ENCODE measurements at regions not wholly inside any gene's neighbourhood (a gene's known extent, or its start where the extent isn't known, plus 50 kb on each side); places are given as distances from the start of the nearest gene placed in this dataset.
"Not testable (repeated sequence)": the region's sequence is repeated elsewhere in the genome, so short reads cannot be mapped to it uniquely, and the experiment has no call there.

DNA sequence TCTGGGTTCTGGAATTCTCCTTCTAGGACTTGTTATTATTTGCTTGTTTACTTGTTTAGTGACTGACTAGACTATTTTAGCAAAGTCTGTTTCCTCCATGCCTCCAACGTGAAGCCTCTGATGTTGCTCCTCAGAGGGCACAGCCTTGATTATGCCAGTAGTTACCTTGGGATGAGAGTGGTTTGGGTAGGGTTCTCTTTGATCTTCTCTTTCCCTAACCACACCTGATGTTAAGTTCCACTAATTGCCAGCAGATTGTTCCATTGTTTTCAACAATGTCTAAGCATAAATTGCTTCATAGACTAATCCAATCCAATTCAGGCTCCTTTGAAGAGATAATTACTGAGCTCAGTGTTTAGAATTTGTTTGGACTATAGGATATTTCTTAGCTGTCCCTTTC is 352.7 kb upstream of the DIPK2B start:
- no peak for TF ChIP-seq CTCF (conservative IDR thresholded peaks at IDR 0.05)
- Histone ChIP-seq H4K8ac (replicated peaks; ENCODE audit: insufficient read length, low read depth, low read length) (no peak overlapping the region), H3K79me2 (ENCODE audit: insufficient read depth, low read length) (no peaks in the 10 kb centered on the region), H2BK15ac (ENCODE audit: low read depth, low read length) (no peak overlapping the region), H2BK12ac (ENCODE audit: insufficient read length, low read depth, low read length) (no peak overlapping the region), H4K20me1 (ENCODE audit: control insufficient read depth, insufficient read depth, insufficient read length) (no peaks in the 10 kb centered on the region), H4K91ac (ENCODE audit: insufficient read length, low read depth, low read length) (no peak overlapping the region), H3K27ac (ENCODE audit: insufficient read length, low read depth, low read length) (no peak overlapping the region), H3K79me1 (ENCODE audit: insufficient read depth, low read depth, low read length, poor library complexity, severe bottlenecking) (no peaks in the 10 kb centered on the region), H3K23me2 (ENCODE audit: insufficient read length, low read depth, low read length, poor library complexity, severe bottlenecking) (no peaks in the 10 kb centered on the region), H3K18ac (ENCODE audit: insufficient read length, low read depth, low read length) (no peak overlapping the region), H3K27me3 (ENCODE audit: insufficient read depth, low read length) (no peaks in the 10 kb centered on the region), H3K4me1 (ENCODE audit: insufficient read depth, low read length) (no peaks in the 10 kb centered on the region), H3T11ph (ENCODE audit: low read length) (no peak overlapping the region), H2BK120ac (ENCODE audit: low read depth, low read length, poor library complexity, severe bottlenecking) (no peak overlapping the region), H3K4me2 (ENCODE audit: insufficient read depth, insufficient read length, low read length) (no peak overlapping the region), H2AFZ (ENCODE audit: low read length) (no peak overlapping the region), H3K9ac (ENCODE audit: extremely low read depth, insufficient read length, low read length) (no peak overlapping the region), H4K5ac (ENCODE audit: insufficient read length, low read depth, low read length) (no peak overlapping the region), H3K14ac (ENCODE audit: insufficient read depth, low read length) (no peak overlapping the region), H3K56ac (ENCODE audit: insufficient read length, low read depth, low read length) (no peak overlapping the region), H2BK20ac (ENCODE audit: low read depth, low read length, poor library complexity, severe bottlenecking) (no peak overlapping the region), H2AK5ac (ENCODE audit: insufficient read length, low read length) (no peak overlapping the region), H2BK5ac (ENCODE audit: insufficient read length, low read length) (no peak overlapping the region), H3K23ac (ENCODE audit: insufficient read length, low read depth, low read length) (no peak overlapping the region), H3K4ac (ENCODE audit: low read depth, low read length) (no peak overlapping the region), H3K9me3 (ENCODE audit: control insufficient read depth, low read depth, low read length) (no peaks in the 10 kb centered on the region)
- Mint-ChIP-seq H3K36me3 (ENCODE audit: insufficient read depth in 1 of 3, low read depth in 3 of 3) (no peaks in the 10 kb centered on the region), H3K27ac (no peak overlapping the region), H3K9me3 (peaks cover 46 to 52% of the 10 kb centered on the region in 2 experiments), H3K4me1 (no peaks in the 10 kb centered on the region), H3K4me3 (no peak overlapping the region), H3K27me3 (ENCODE audit: low read depth) (no peaks in the 10 kb centered on the region)
- no peak for DNase-seq
- WGBS (ENCODE audit: extremely low coverage, insufficient read length, low lambda C conversion rate): no CpG with 5 or more reads among the region's 1 CpG

DNA sequence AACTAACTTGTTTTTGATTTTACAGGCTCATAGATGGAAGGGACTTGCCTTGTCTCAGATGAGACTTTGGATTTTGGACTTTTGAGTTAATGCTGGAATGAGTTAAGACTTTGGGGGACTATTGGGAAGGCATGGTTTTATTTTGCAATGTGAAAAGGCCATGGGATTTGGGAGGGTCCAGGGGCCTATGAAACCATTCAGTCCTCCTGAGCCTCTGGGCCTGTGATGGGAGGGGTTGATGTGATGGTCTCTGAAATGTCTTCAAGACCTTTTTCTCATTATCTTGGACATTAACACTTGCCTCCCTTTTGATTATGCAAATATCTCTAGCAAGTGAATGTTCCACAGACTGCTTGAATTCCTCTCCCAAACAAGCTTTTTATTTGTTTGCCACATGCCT is 346.0 kb upstream of the DIPK2B start:
- not testable (repeated sequence) for H2BK12ac ChIP-seq (ENCODE audit: insufficient read length, low read depth, low read length); H3K4me1 ChIP-seq (ENCODE audit: insufficient read depth, low read length); H2AFZ ChIP-seq (ENCODE audit: low read length); H2BK120ac ChIP-seq (ENCODE audit: low read depth, low read length, poor library complexity, severe bottlenecking); H3K4me2 ChIP-seq (ENCODE audit: insufficient read depth, insufficient read length, low read length); H3K23me2 ChIP-seq (ENCODE audit: insufficient read length, low read depth, low read length, poor library complexity, severe bottlenecking); H3K79me2 ChIP-seq (ENCODE audit: insufficient read depth, low read length); H3K27me3 ChIP-seq (ENCODE audit: insufficient read depth, low read length); H3K27ac Mint-ChIP-seq; H4K91ac ChIP-seq (ENCODE audit: insufficient read length, low read depth, low read length); H4K8ac ChIP-seq (replicated peaks; ENCODE audit: insufficient read length, low read depth, low read length); H4K5ac ChIP-seq (ENCODE audit: insufficient read length, low read depth, low read length); H3K4me3 Mint-ChIP-seq; H3K9ac ChIP-seq (ENCODE audit: extremely low read depth, insufficient read length, low read length); H4K20me1 ChIP-seq (ENCODE audit: control insufficient read depth, insufficient read depth, insufficient read length); H3K27me3 Mint-ChIP-seq (ENCODE audit: low read depth); H3K23ac ChIP-seq (ENCODE audit: insufficient read length, low read depth, low read length); H2BK5ac ChIP-seq (ENCODE audit: insufficient read length, low read length); H3K27ac ChIP-seq (ENCODE audit: insufficient read length, low read depth, low read length); H3K4ac ChIP-seq (ENCODE audit: low read depth, low read length); H3K4me1 Mint-ChIP-seq; H2BK15ac ChIP-seq (ENCODE audit: low read depth, low read length); H3K79me1 ChIP-seq (ENCODE audit: insufficient read depth, low read depth, low read length, poor library complexity, severe bottlenecking); H3K18ac ChIP-seq (ENCODE audit: insufficient read length, low read depth, low read length); H3K56ac ChIP-seq (ENCODE audit: insufficient read length, low read depth, low read length); H3T11ph ChIP-seq (ENCODE audit: low read length); H2AK5ac ChIP-seq (ENCODE audit: insufficient read length, low read length); DNase-seq; H2BK20ac ChIP-seq (ENCODE audit: low read depth, low read length, poor library complexity, severe bottlenecking); H3K14ac ChIP-seq (ENCODE audit: insufficient read depth, low read length)
- Mint-ChIP-seq H3K9me3 (peaks cover 69 to 76% of the 10 kb centered on the region in 2 experiments), H3K36me3 (ENCODE audit: insufficient read depth in 1 of 3, low read depth in 3 of 3) (peaks cover 3 to 21% (median 20%) of the 10 kb centered on the region in 3 experiments)
- H3K9me3 ChIP-seq (ENCODE audit: control insufficient read depth, low read depth, low read length): peaks cover 20% of the 10 kb centered on the region
